PC-3 (cell line): ENCODE measurements at regions not wholly inside any gene's neighbourhood (a gene's known extent, or its start where the extent isn't known, plus 50 kb on each side); places are given as distances from the start of the nearest gene placed in this dataset.

ENCODE experiments used
- CTCF ChIP-seq: fragments of 300-600 bp; sonication (generic); conservative IDR thresholded peaks from 2 replicates; pipeline ENCODE4 v1.5.1; 2017; ENCODE audit warnings: antibody characterized with exemption, low read depth, mild to moderate bottlenecking, low read length
- EZH2 ChIP-seq: fragments of 300-600 bp; sonication (generic); IDR thresholded peaks from one replicate; pipeline ENCODE4 v1.6.1; 2017; ENCODE audit warnings: antibody characterized with exemption, mild to moderate bottlenecking, low read length; ENCODE audit not compliant: unreplicated experiment

DNA sequence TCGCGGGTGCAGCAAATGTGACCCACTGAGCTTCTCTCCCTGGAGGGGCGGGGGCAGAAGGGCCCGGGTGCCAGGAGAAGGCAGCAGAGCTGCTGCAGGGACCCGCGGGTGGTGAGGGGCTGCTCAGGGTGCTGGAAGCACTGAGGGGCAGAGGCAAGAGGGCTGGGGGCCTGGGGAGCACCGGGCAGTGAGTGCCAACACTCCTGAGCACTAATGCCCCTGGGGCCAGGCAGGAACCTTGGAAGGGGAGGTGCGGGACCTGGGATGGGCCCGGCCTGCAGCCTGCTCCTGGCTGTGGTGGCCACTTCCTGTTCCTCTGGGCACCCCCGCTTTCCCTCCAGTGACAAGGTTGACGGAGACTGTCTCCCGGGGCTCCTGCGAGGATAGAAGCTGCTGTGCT is 66.5 kb upstream of the ADRA2C start:
- no peak for TF ChIP-seq CTCF
- TF ChIP-seq EZH2, result no peak
